ENCODE measurements at regions not wholly inside any gene's neighbourhood (a gene's known extent, or its start where the extent isn't known, plus 50 kb on each side); places are given as distances from the start of the nearest gene placed in this dataset.

DNA sequence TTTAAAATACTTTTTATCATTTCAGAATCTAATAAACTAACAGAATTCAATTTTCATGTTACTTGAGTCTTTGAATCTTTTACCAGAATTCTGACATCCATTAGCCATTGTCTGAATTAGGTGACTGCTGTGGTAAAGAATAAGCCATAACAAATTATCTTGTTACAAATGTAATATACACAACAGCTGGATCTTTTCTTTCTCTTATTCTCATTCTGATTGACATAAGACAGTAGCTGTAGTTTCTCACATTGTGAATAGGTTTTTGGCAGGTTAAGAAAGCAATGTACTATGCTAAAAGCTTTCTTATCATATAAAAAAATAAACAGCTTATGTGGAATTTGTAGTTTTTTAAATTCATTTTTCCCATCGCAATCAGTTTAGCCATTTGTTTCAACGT lies 734.0 kb upstream of the PCDH9 start:
- TF ChIP-seq EP300 (IDR thresholded peaks at IDR 0.05; ENCODE audit: low read depth), result no peak
- TF ChIP-seq POLR2AphosphoS5 (IDR thresholded peaks at IDR 0.05), result no peak
- no peak for TF ChIP-seq POLR2A (IDR thresholded peaks at IDR 0.05)
- no peak for TF ChIP-seq CTCF (IDR thresholded peaks at IDR 0.05)
- WGBS, 2 donors (ENCODE audit: low coverage in 1 of 2), result 74 to 75% methylated on average over 2 of the region's 2 CpGs
- in situ Hi-C loops (cut with MboI; ENCODE audit: low pct_ligation_motif_present in 1 of 4, low pct_unique_long_range_greater_than_20kb in 1 of 4, low sequenced_read_pairs in 3 of 4), result no loop called here

DNA sequence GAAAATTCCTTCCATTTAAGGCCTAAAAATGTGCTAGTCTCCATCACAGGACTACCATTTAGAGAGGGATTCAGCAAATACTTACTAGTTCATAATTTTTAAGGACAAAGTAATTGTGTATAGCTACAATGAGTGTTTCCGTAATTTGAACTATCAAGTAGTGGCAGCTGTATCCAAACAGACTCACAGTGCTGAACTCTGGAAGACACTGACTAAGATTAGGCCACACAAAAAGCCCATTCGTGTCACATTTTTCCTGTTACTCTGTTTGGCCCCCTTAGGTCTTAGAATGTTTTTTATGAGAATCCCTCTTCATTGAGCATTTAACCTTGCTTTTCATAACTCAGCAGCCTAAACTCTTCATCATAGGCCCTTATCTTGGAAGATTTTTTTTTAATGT lies 731.2 kb upstream of the PCDH9 start:
- TF ChIP-seq CTCF (IDR thresholded peaks at IDR 0.05), result no peak
- no peak for TF ChIP-seq EP300 (IDR thresholded peaks at IDR 0.05; ENCODE audit: low read depth)
- TF ChIP-seq POLR2A (IDR thresholded peaks at IDR 0.05), result no peak
- TF ChIP-seq POLR2AphosphoS5 (IDR thresholded peaks at IDR 0.05), result no peak
- in situ Hi-C loops (cut with MboI; ENCODE audit: low pct_ligation_motif_present in 1 of 4, low pct_unique_long_range_greater_than_20kb in 1 of 4, low sequenced_read_pairs in 3 of 4), result no loop called here

More for the DNA sequence above, 734.0 kb upstream of the PCDH9 start:
- H3K9me3 ChIP-seq, result no peaks in the 10 kb centered on the region
- H3K4me1 ChIP-seq, result no peaks in the 10 kb centered on the region
- H3K4me3 ChIP-seq, result no peak overlapping the region
- H3K27me3 ChIP-seq, result no peaks in the 10 kb centered on the region
- intact Hi-C loops (cut with DNase I; ENCODE audit: low total_unique reads), result no loop called here
- no peaks in the 10 kb centered on the region for H3K36me3 ChIP-seq
- no peak for DNase-seq
- H3K27ac ChIP-seq, result no peak overlapping the region

DNA sequence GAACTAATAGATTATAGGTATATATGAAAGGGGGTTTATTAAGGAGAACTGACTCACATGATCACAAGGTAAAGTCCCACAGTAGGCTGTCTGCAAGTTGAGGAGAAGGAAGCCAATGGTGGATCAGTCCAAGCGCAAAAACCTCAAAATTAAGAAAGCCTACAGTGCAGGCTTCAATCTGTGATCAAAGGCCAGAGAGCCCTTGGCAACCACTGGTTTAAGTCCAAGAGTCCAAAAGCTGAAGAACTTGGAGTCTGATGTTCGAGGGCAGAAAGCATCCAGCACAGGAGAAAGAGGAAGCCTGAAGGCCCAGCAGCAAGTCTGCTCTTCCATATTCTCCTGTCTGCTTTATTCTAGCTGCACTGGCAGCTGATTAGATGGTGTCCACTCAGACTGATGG lies 721.3 kb upstream of the PCDH9 start:
- no peak for DNase-seq
- H3K27me3 ChIP-seq, result no peaks in the 10 kb centered on the region
- 74 to 100% methylated on average over 1 to 2 of the region's 2 CpGs for WGBS, 2 donors (ENCODE audit: low coverage in 1 of 2)
- peaks cover 0 to 8% of the 10 kb centered on the region in 2 donors for H3K9me3 ChIP-seq
- H3K4me3 ChIP-seq, result no peak overlapping the region
- no peak overlapping the region for H3K27ac ChIP-seq
- H3K36me3 ChIP-seq, result no peaks in the 10 kb centered on the region
- no peak for TF ChIP-seq POLR2AphosphoS5 (IDR thresholded peaks at IDR 0.05)
- no peak for TF ChIP-seq POLR2A (IDR thresholded peaks at IDR 0.05)
- no peak for TF ChIP-seq CTCF (IDR thresholded peaks at IDR 0.05)
- TF ChIP-seq EP300 (IDR thresholded peaks at IDR 0.05; ENCODE audit: low read depth), result no peak
- intact Hi-C loops (cut with DNase I; ENCODE audit: low total_unique reads), result no loop called here
- H3K4me1 ChIP-seq, result no peaks in the 10 kb centered on the region
- in situ Hi-C loops (cut with MboI; ENCODE audit: low pct_ligation_motif_present in 1 of 4, low pct_unique_long_range_greater_than_20kb in 1 of 4, low sequenced_read_pairs in 3 of 4), result no loop called here

More for the DNA sequence above, 731.2 kb upstream of the PCDH9 start:
- Histone ChIP-seq H3K27me3 (no peaks in the 10 kb centered on the region), H3K9me3 (no peaks in the 10 kb centered on the region), H3K27ac (no peak overlapping the region), H3K4me1 (no peaks in the 10 kb centered on the region), H3K36me3 (no peaks in the 10 kb centered on the region), H3K4me3 (no peak overlapping the region)
- 57 to 69% methylated on average over 1 to 2 of the region's 2 CpGs for WGBS, 2 donors (ENCODE audit: low coverage in 1 of 2)
- intact Hi-C loops (cut with DNase I; ENCODE audit: low total_unique reads), result no loop called here
- no peak for DNase-seq

GRCh38 chr13:67950603-67951002 lies 720.5 kb upstream of the PCDH9 start:
- H3K27ac ChIP-seq, result no peak overlapping the region
- peaks cover 0 to 4% of the 10 kb centered on the region in 2 donors for H3K9me3 ChIP-seq
- no peak for DNase-seq
- no peak for TF ChIP-seq POLR2AphosphoS5 (IDR thresholded peaks at IDR 0.05)
- TF ChIP-seq CTCF (IDR thresholded peaks at IDR 0.05), result no peak
- no peak for TF ChIP-seq EP300 (IDR thresholded peaks at IDR 0.05; ENCODE audit: low read depth)
- no peaks in the 10 kb centered on the region for H3K27me3 ChIP-seq
- no peak overlapping the region for H3K4me3 ChIP-seq
- no peaks in the 10 kb centered on the region for H3K36me3 ChIP-seq
- WGBS, 2 donors (ENCODE audit: low coverage in 1 of 2), result 74% methylated on average over 3 of the region's 3 CpGs
- intact Hi-C loops (cut with DNase I; ENCODE audit: low total_unique reads), result no loop called here
- in situ Hi-C loops (cut with MboI; ENCODE audit: low pct_ligation_motif_present in 1 of 4, low pct_unique_long_range_greater_than_20kb in 1 of 4, low sequenced_read_pairs in 3 of 4), result no loop called here
- no peaks in the 10 kb centered on the region for H3K4me1 ChIP-seq

All from transverse colon (tissue), 4 donors.